A549 (cell line): ENCODE measurements at regions not wholly inside any gene's neighbourhood (a gene's known extent, or its start where the extent isn't known, plus 50 kb on each side); places are given as distances from the start of the nearest gene placed in this dataset.

Source experiments
- ATAC-seq, 2 experiments: fragments of 200-7000 bp in 1 of 2; fragments of >200 bp in 1 of 2; cut with Nextera tagmentation in 1 of 2; cut with Tn5 transposase in 1 of 2; 3 replicates each; pipeline versions ENCODE4 v1.8.0 to v1.9.1; 2018 to 2020; ENCODE audit warnings: mild to moderate bottlenecking in 1 of 2, moderate library complexity in 1 of 2
- CTCF ChIA-PET: fragments of 300-600 bp; sonication (Branson Sonifier 250); formaldehyde crosslinking; extraction: SDS; loops from one replicate; lab custom pipeline; 2021; ENCODE audit warnings: antibody characterized with exemption, inconsistent platforms; lab: Yijun Ruan, JAX
- POLR2A ChIA-PET: fragments of 350-600 bp; formaldehyde crosslinking; extraction: SDS; loops from one replicate; lab custom pipeline; 2021; ENCODE audit warnings: antibody characterized with exemption, inconsistent platforms; lab: Yijun Ruan, JAX
- DNase-seq, 2 experiments: peaks; one replicate each; pipeline versions ENCODE4 v3.0.0 to v3.0.0-alpha.2; 2011 to 2016; ENCODE audit warnings: low read depth in 1 of 2, low spot score in 1 of 2
- FAIRE-seq: peaks from 2 replicates; lab custom pipeline; 2011; peaks lifted over from hg19 to GRCh38; lab: Jason Lieb, UNC
- H3K27ac ChIP-seq, 2 experiments: fragments of >200 bp; sonication (Bioruptor Twin); formaldehyde crosslinking; 3 replicates each; pipeline ENCODE4 v1.5.1; 2016 to 2017
- H3K4me1 ChIP-seq: fragments of >200 bp; sonication (Bioruptor Twin); formaldehyde crosslinking; 3 replicates; pipeline ENCODE4 v1.6.1; 2016
- H3K4me2 ChIP-seq: fragments of >200 bp; sonication (Bioruptor Twin); formaldehyde crosslinking; 3 replicates; pipeline ENCODE4 v1.6.1; 2016
- H3K4me3 ChIP-seq: fragments of >200 bp; sonication (Bioruptor Twin); formaldehyde crosslinking; 3 replicates; pipeline ENCODE4 v1.5.1; 2016
- H3K9me3 ChIP-seq: fragments of >200 bp; sonication (Bioruptor Twin); formaldehyde crosslinking; 3 replicates; pipeline ENCODE4 v1.6.1; 2016
- BCL3 ChIP-seq: fragments of >200 bp; sonication (Bioruptor Twin); formaldehyde crosslinking; IDR thresholded peaks from 3 replicates; pipeline ENCODE4 v1.6.1; 2016
- CBX8 ChIP-seq: fragments of 200-600 bp; sonication (generic); IDR thresholded peaks from 2 replicates; pipeline ENCODE4 v1.6.1; 2016
- CEBPB ChIP-seq, 2 experiments: fragments of >200 bp in 1 of 2; sonication (Bioruptor Twin) in 1 of 2; formaldehyde crosslinking in 1 of 2; IDR thresholded peaks; 2 replicates each; pipeline ENCODE4 v1.6.1; 2012 to 2016
- CTCF ChIP-seq: fragments of >200 bp; sonication (Bioruptor Twin); formaldehyde crosslinking; IDR thresholded peaks from 3 replicates; pipeline ENCODE4 v1.5.1; 2016
- EHF ChIP-seq: fragments of 250-450 bp; sonication (Bioruptor Pico); IDR thresholded peaks from 2 replicates; pipeline ENCODE4 v1.5.0; 2020; ENCODE audit warnings: mild to moderate bottlenecking
- EHMT2 ChIP-seq: fragments of 200-600 bp; sonication (generic); IDR thresholded peaks from 2 replicates; pipeline ENCODE4 v1.6.1; 2016; ENCODE audit warnings: antibody characterized with exemption, low read depth, mild to moderate bottlenecking, moderate library complexity
- FOSB ChIP-seq: fragments of 250-450 bp; sonication (Bioruptor Pico); IDR thresholded peaks from 2 replicates; pipeline ENCODE4 v1.5.0; 2020; ENCODE audit warnings: mild to moderate bottlenecking, moderate library complexity
- FOXS1 ChIP-seq: fragments of 250-450 bp; sonication (Bioruptor Pico); IDR thresholded peaks from 2 replicates; pipeline ENCODE4 v1.5.0; 2020; ENCODE audit warnings: mild to moderate bottlenecking, moderate library complexity
- GATA3 ChIP-seq: IDR thresholded peaks from 2 replicates; pipeline ENCODE4 v1.6.1; 2012; ENCODE audit warnings: borderline replicate concordance
- HES2 ChIP-seq: fragments of >200 bp; sonication (Bioruptor Twin); formaldehyde crosslinking; IDR thresholded peaks from 2 replicates; pipeline ENCODE4 v1.6.1; 2016
- HMGXB4 ChIP-seq: fragments of 250-450 bp; sonication (Bioruptor Pico); IDR thresholded peaks from 2 replicates; pipeline ENCODE4 v1.5.0; 2021; ENCODE audit warnings: mild to moderate bottlenecking, moderate library complexity, borderline replicate concordance
- HOXA7 ChIP-seq: fragments of 250-450 bp; sonication (Bioruptor Pico); IDR thresholded peaks from 2 replicates; pipeline ENCODE4 v1.5.0; 2020; ENCODE audit warnings: mild to moderate bottlenecking, moderate library complexity
- HOXB5 ChIP-seq: fragments of 250-450 bp; sonication (Bioruptor Pico); IDR thresholded peaks from 2 replicates; pipeline ENCODE4 v1.5.0; 2020; ENCODE audit warnings: mild to moderate bottlenecking, moderate library complexity
- JUNB ChIP-seq: fragments of >200 bp; sonication (Bioruptor Twin); formaldehyde crosslinking; IDR thresholded peaks from 2 replicates; pipeline ENCODE4 v1.6.1; 2016
- KDM1A ChIP-seq: fragments of 200-600 bp; sonication (generic); IDR thresholded peaks from 2 replicates; pipeline ENCODE4 v1.6.1; 2016; ENCODE audit warnings: low read depth, mild to moderate bottlenecking
- MAZ ChIP-seq: fragments of 150-350 bp; IDR thresholded peaks from 2 replicates; pipeline ENCODE4 v1.6.1; 2014; ENCODE audit warnings: antibody characterized with exemption, low read depth, low read length, borderline replicate concordance
- NFE2L2 ChIP-seq: fragments of 150-350 bp; conservative IDR thresholded peaks from 2 replicates; pipeline ENCODE4 v1.6.1; 2014; ENCODE audit warnings: low read length
- PBX3 ChIP-seq: IDR thresholded peaks from 2 replicates; pipeline ENCODE4 v1.6.1; 2012
- PHF8 ChIP-seq: fragments of 200-600 bp; sonication (generic); IDR thresholded peaks from 2 replicates; pipeline ENCODE4 v1.6.1; 2016; ENCODE audit warnings: low read depth, mild to moderate bottlenecking, antibody characterized with exemption, moderate library complexity, borderline replicate concordance
- POLR2A ChIP-seq: IDR thresholded peaks from 2 replicates; pipeline ENCODE4 v1.6.1; 2012; ENCODE audit warnings: mild to moderate bottlenecking, low read length
- POLR2AphosphoS2 ChIP-seq: conservative IDR thresholded peaks from 2 replicates; pipeline ENCODE4 v1.6.1; 2012; ENCODE audit warnings: low read length, improper control_type of control experiment, inconsistent platforms
- RAD21 ChIP-seq, 2 experiments: fragments of >200 bp in 1 of 2; sonication (Bioruptor Twin) in 1 of 2; formaldehyde crosslinking in 1 of 2; IDR thresholded peaks in 1 of 2; conservative IDR thresholded peaks in 1 of 2; 2 replicates in 1 of 2; 3 replicates in 1 of 2; pipeline ENCODE4 v1.6.1; 2012 to 2018; ENCODE audit warnings: inconsistent platforms in 1 of 2
- RARB ChIP-seq: fragments of 250-450 bp; sonication (Bioruptor Pico); IDR thresholded peaks from 2 replicates; pipeline ENCODE4 v1.8.0; 2021; ENCODE audit warnings: mild to moderate bottlenecking, moderate library complexity
- RCOR1 ChIP-seq: fragments of 150-350 bp; IDR thresholded peaks from 2 replicates; pipeline ENCODE4 v1.6.1; 2014; ENCODE audit warnings: antibody characterized with exemption, low read length, low read depth
- RFX5 ChIP-seq: fragments of 450-650 bp; IDR thresholded peaks from 2 replicates; pipeline ENCODE4 v1.7.1; 2014; ENCODE audit warnings: antibody characterized with exemption, mild to moderate bottlenecking, moderate library complexity
- SMC3 ChIP-seq: fragments of >200 bp; sonication (Bioruptor Twin); formaldehyde crosslinking; IDR thresholded peaks from 3 replicates; pipeline ENCODE4 v1.6.1; 2018; ENCODE audit warnings: inconsistent platforms
- SREBF2 ChIP-seq: fragments of 450-650 bp; IDR thresholded peaks from 2 replicates; pipeline ENCODE4 v1.6.1; 2014; ENCODE audit warnings: mild to moderate bottlenecking, moderate library complexity
- ZFP36 ChIP-seq: fragments of 450-650 bp; IDR thresholded peaks from 2 replicates; pipeline ENCODE4 v1.6.1; 2014; ENCODE audit warnings: borderline replicate concordance; ENCODE audit not compliant: partially characterized antibody
- WGBS: methylation state at CpG from one replicate; pipeline ENCODE4 v1.1.6; 2017; ENCODE audit errors: missing lambda C conversion rate; 5-methylcytosine and 5-hydroxymethylcytosine counted together

GRCh38 chr20:16802652-16802935 is 54.4 kb downstream of the OTOR start:
- Histone ChIP-seq H3K4me1 (peaks cover 5% of the 10 kb centered on the region; the same call in 2 of the 3 replicates), H3K27ac (no peak overlapping the region), H3K4me2 (peak overlapping the region; percentile 68; the same call in 2 of the 3 replicates), H3K9me3 (no peaks in the 10 kb centered on the region), H3K4me3 (no peak overlapping the region; the same call in 2 of the 3 replicates)
- DNase-seq (no peak), FAIRE-seq (no peak), ATAC-seq (no peak)
- TF ChIP-seq POLR2AphosphoS2 (no peak), CEBPB (IDR thresholded peaks at IDR 0.05) (0 out of 4 replicates have a peak, but pooled peaks of 1 of the 2 experiments have one; percentile 25), HMGXB4 (CRISPR knock-in tag) (no peak)
- ChIA-PET CTCF (interaction anchor here (0.6 to 15.0 kb wide), 34 partner anchors 8 to 1915 kb away, joined by 3 to 361 read pairs (median 4); no protein-coding TSS in a partner anchor), POLR2A (no interaction called here)
- WGBS, result 24% methylated on average over 4 of the region's 4 CpGs

GRCh38 chr20:16803965-16804792 is 56.0 kb downstream of the OTOR start:
- no peak overlapping the region for H3K4me3 ChIP-seq

More at GRCh38 chr20:16803965-16804792, 56.0 kb downstream of the OTOR start:
- no peak overlapping the region for H3K27ac ChIP-seq
- peaks cover 5% of the 10 kb centered on the region; the same call in 2 of the 3 replicates for H3K4me1 ChIP-seq
- WGBS, result 5% methylated on average over 14 of the region's 14 CpGs
- peak overlapping the region; percentile 44 for H3K4me2 ChIP-seq
- ChIA-PET POLR2A (no interaction called here), CTCF (interaction anchor here (0.6 to 15.0 kb wide), 51 partner anchors 9 to 1464 kb away, joined by 3 to 361 read pairs (median 3); no protein-coding TSS in a partner anchor)
- FAIRE-seq, result no peak
- no peaks in the 10 kb centered on the region for H3K9me3 ChIP-seq
- TF ChIP-seq HOXB5 (CRISPR knock-in tag) (no peak), PHF8 (no peak), BCL3 (no peak), NFE2L2 (no peak), FOXS1 (CRISPR knock-in tag) (no peak), KDM1A (no peak), EHMT2 (no peak), JUNB (no peak), EHF (CRISPR knock-in tag) (no peak), HES2 (no peak), FOSB (CRISPR knock-in tag) (no peak), CTCF (peak; percentile 91), SREBF2 (no peak), SMC3 (peak; percentile 63), RAD21 (conservative IDR thresholded peaks at IDR 0.05 in 1 of 2, IDR thresholded peaks at IDR 0.05 in 1 of 2) (peak; percentile 90 to 94), ZFP36 (no peak), RFX5 (no peak), CEBPB (IDR thresholded peaks at IDR 0.05) (no peak), MAZ (no peak), RCOR1 (no peak), PBX3 (no peak), CBX8 (no peak), HOXA7 (CRISPR knock-in tag) (no peak), GATA3 (no peak), POLR2A (no peak), RARB (CRISPR knock-in tag) (no peak)
- ATAC-seq, result peak; percentile 73 to 89
- DNase-seq, result peak; percentile 51 to 54
